ENCODE measurements at regions not wholly inside any gene's neighbourhood (a gene's known extent, or its start where the extent isn't known, plus 50 kb on each side); places are given as distances from the start of the nearest gene placed in this dataset.

GRCh38 chr1:98260412-98260811 is 339.6 kb upstream of the DPYD start:
- Mint-ChIP-seq H3K4me1 (no peaks in the 10 kb centered on the region), H3K27ac (no peak overlapping the region), H3K27me3 (ENCODE audit: low read depth, poor library complexity) (no peaks in the 10 kb centered on the region), H3K9me3 (no peaks in the 10 kb centered on the region), H3K36me3 (ENCODE audit: low read depth) (no peaks in the 10 kb centered on the region), H3K4me3 (no peak overlapping the region)
- DNase-seq, result no peak
- TF ChIP-seq CTCF (IDR thresholded peaks at IDR 0.05), result no peak

GRCh38 chr1:98256700-98257099 is 335.9 kb upstream of the DPYD start:
- peaks cover 4% of the 10 kb centered on the region for H3K9me3 Mint-ChIP-seq
- no peaks in the 10 kb centered on the region for H3K36me3 Mint-ChIP-seq (ENCODE audit: low read depth)
- no peaks in the 10 kb centered on the region for H3K27me3 Mint-ChIP-seq (ENCODE audit: low read depth, poor library complexity)
- DNase-seq, result no peak
- no peaks in the 10 kb centered on the region for H3K4me1 Mint-ChIP-seq
- H3K27ac Mint-ChIP-seq, result no peak overlapping the region
- no peak for TF ChIP-seq CTCF (IDR thresholded peaks at IDR 0.05)
- no peak overlapping the region for H3K4me3 Mint-ChIP-seq

GRCh38 chr1:98253145-98253544 is 332.3 kb upstream of the DPYD start:
- peaks cover 22% of the 10 kb centered on the region for H3K9me3 Mint-ChIP-seq
- H3K4me1 Mint-ChIP-seq, result no peaks in the 10 kb centered on the region
- H3K27ac Mint-ChIP-seq, result no peak overlapping the region
- peaks cover 5% of the 10 kb centered on the region for H3K36me3 Mint-ChIP-seq (ENCODE audit: low read depth)
- DNase-seq, result no peak
- no peak overlapping the region for H3K4me3 Mint-ChIP-seq
- TF ChIP-seq CTCF (IDR thresholded peaks at IDR 0.05), result no peak
- H3K27me3 Mint-ChIP-seq (ENCODE audit: low read depth, poor library complexity), result no peaks in the 10 kb centered on the region

GRCh38 chr1:98251497-98251896 is 330.7 kb upstream of the DPYD start:
- no peak for TF ChIP-seq CTCF (IDR thresholded peaks at IDR 0.05)
- Mint-ChIP-seq H3K27ac (no peak overlapping the region), H3K4me1 (no peaks in the 10 kb centered on the region), H3K36me3 (ENCODE audit: low read depth) (peaks cover 5% of the 10 kb centered on the region), H3K9me3 (peaks cover 22% of the 10 kb centered on the region), H3K4me3 (no peak overlapping the region), H3K27me3 (ENCODE audit: low read depth, poor library complexity) (no peaks in the 10 kb centered on the region)
- DNase-seq, result no peak

- DNase-seq, result no peak
- Mint-ChIP-seq H3K27ac (no peak overlapping the region), H3K4me1 (no peaks in the 10 kb centered on the region), H3K4me3 (no peak overlapping the region), H3K36me3 (ENCODE audit: low read depth) (no peaks in the 10 kb centered on the region), H3K9me3 (peaks cover 39% of the 10 kb centered on the region), H3K27me3 (ENCODE audit: low read depth, poor library complexity) (no peaks in the 10 kb centered on the region)
- no peak for TF ChIP-seq CTCF (IDR thresholded peaks at IDR 0.05)
These were observed 311.8 kb upstream of the DPYD start for GRCh38 chr1:98232678-98233077.

GRCh38 chr1:98222706-98223105 is 301.9 kb upstream of the DPYD start:
- Mint-ChIP-seq H3K9me3 (no peaks in the 10 kb centered on the region), H3K27me3 (ENCODE audit: low read depth, poor library complexity) (peaks cover 7% of the 10 kb centered on the region)
- DNase-seq, result no peak

More at GRCh38 chr1:98222706-98223105, 301.9 kb upstream of the DPYD start:
- Mint-ChIP-seq H3K4me1 (no peaks in the 10 kb centered on the region), H3K4me3 (no peak overlapping the region), H3K27ac (no peak overlapping the region), H3K36me3 (ENCODE audit: low read depth) (no peaks in the 10 kb centered on the region)
- TF ChIP-seq CTCF (IDR thresholded peaks at IDR 0.05), result no peak
